Upper lobe of left lung (tissue), 4 donors: ENCODE measurements at regions not wholly inside any gene's neighbourhood (a gene's known extent, or its start where the extent isn't known, plus 50 kb on each side); places are given as distances from the start of the nearest gene placed in this dataset.

ENCODE experiments used
- POLR2AphosphoS5 ChIP-seq, 2 donors: sonication (generic); formaldehyde crosslinking; IDR thresholded peaks; one replicate each; pipeline ENCODE4 v1.5.1; 2017; ENCODE audit warnings: antibody characterized with exemption in 2 of 2
- TF ChIP-seq, protein P1 (sequence below), 6 experiments: fragments of 450-650 bp in 4 of 6; fragments of 200-600 bp in 2 of 6; sonication (generic) in 2 of 6; IDR thresholded peaks; one replicate each; pipeline ENCODE4 v1.5.1; 2016 to 2019; ENCODE audit warnings: antibody characterized with exemption in 6 of 6

DNA sequence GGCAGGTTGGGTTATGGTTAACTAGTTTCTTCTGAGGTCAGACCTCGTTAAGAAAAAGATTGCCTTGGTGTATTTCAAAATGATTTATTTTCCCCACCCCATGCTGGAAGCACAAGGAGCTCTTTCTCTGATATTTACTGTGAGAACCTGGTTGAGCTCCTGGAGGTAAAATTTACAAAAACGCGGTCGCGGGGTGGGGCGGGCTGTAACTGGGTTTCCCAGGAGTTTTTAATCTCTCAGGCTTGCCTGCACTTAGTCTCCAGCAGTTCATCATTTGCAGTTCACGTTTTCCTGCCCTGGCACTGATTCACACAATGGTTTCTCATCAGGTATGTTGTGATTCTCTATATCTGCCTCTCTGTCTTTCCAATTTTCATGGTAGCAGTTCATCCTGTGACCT is 67.9 kb upstream of the PDE3A start:
- TF ChIP-seq, protein P1, sequence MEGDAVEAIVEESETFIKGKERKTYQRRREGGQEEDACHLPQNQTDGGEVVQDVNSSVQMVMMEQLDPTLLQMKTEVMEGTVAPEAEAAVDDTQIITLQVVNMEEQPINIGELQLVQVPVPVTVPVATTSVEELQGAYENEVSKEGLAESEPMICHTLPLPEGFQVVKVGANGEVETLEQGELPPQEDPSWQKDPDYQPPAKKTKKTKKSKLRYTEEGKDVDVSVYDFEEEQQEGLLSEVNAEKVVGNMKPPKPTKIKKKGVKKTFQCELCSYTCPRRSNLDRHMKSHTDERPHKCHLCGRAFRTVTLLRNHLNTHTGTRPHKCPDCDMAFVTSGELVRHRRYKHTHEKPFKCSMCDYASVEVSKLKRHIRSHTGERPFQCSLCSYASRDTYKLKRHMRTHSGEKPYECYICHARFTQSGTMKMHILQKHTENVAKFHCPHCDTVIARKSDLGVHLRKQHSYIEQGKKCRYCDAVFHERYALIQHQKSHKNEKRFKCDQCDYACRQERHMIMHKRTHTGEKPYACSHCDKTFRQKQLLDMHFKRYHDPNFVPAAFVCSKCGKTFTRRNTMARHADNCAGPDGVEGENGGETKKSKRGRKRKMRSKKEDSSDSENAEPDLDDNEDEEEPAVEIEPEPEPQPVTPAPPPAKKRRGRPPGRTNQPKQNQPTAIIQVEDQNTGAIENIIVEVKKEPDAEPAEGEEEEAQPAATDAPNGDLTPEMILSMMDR (IDR thresholded peaks at IDR 0.05), result no peak
- TF ChIP-seq POLR2AphosphoS5 (IDR thresholded peaks at IDR 0.05), result no peak
